ENCODE measurements at regions not wholly inside any gene's neighbourhood (a gene's known extent, or its start where the extent isn't known, plus 50 kb on each side); places are given as distances from the start of the nearest gene placed in this dataset.

GRCh38 chr6:28615955-28616747, 90.5 kb downstream of the GPX5 start:
- Histone ChIP-seq H3K79me2 (replicated peaks; ENCODE audit: insufficient read depth, low read length) (no peaks in the 10 kb centered on the region), H3K9me3 (ENCODE audit: low read length) (no peaks in the 10 kb centered on the region), H3K27ac (ENCODE audit: low read length) (no peak overlapping the region), H3K9me2 (ENCODE audit: insufficient read depth, low read length) (no peaks in the 10 kb centered on the region), H3K4me3 (ENCODE audit: low read length) (no peak overlapping the region), H3K4me2 (ENCODE audit: low read length) (no peak overlapping the region), H3F3A (ENCODE audit: insufficient read depth, low read length, poor library complexity, severe bottlenecking) (no peaks in the 10 kb centered on the region), H4K20me1 (ENCODE audit: insufficient read depth) (no peaks in the 10 kb centered on the region), H2AFZ (ENCODE audit: low read depth, low read length) (no peak overlapping the region), H3K36me3 (ENCODE audit: insufficient read depth, low read length) (no peaks in the 10 kb centered on the region), H3K9ac (ENCODE audit: low read length) (no peak overlapping the region), H3K27me3 (ENCODE audit: insufficient read depth, low read depth, low read length) (no peaks in the 10 kb centered on the region)
- no peak for TF ChIP-seq EZH2 (IDR thresholded peaks at IDR 0.05; ENCODE audit: borderline replicate concordance, insufficient read depth, low read length, poor library complexity, severe bottlenecking)
- TF ChIP-seq POLR2AphosphoS5 (IDR thresholded peaks at IDR 0.05): no peak
- TF ChIP-seq EP300 (conservative IDR thresholded peaks at IDR 0.05; ENCODE audit: poor library complexity, severe bottlenecking): no peak
- no peak for TF ChIP-seq MXI1 (conservative IDR thresholded peaks at IDR 0.05; ENCODE audit: poor library complexity, severe bottlenecking)
- no peak for TF ChIP-seq TAF1 (IDR thresholded peaks at IDR 0.05; ENCODE audit: low read depth)
- TF ChIP-seq CTCF (IDR thresholded peaks at IDR 0.05; ENCODE audit: poor library complexity, severe bottlenecking): no peak
- TF ChIP-seq REST (IDR thresholded peaks at IDR 0.05; ENCODE audit: borderline replicate concordance): no peak
- TF ChIP-seq RAD21 (conservative IDR thresholded peaks at IDR 0.05): no peak
- TF ChIP-seq SMC3 (conservative IDR thresholded peaks at IDR 0.05; ENCODE audit: poor library complexity): no peak

GRCh38 chr6:28618898-28619555, 93.3 kb downstream of the GPX5 start:
- no peaks in the 10 kb centered on the region for H3F3A ChIP-seq (ENCODE audit: insufficient read depth, low read length, poor library complexity, severe bottlenecking)
- H3K9me3 ChIP-seq (ENCODE audit: low read length): no peaks in the 10 kb centered on the region
- H3K9ac ChIP-seq (ENCODE audit: low read length): no peak overlapping the region
- no peak overlapping the region for H3K4me3 ChIP-seq (ENCODE audit: low read length)
- TF ChIP-seq POLR2AphosphoS5 (IDR thresholded peaks at IDR 0.05) (no peak), SMC3 (conservative IDR thresholded peaks at IDR 0.05; ENCODE audit: poor library complexity) (no peak), REST (IDR thresholded peaks at IDR 0.05; ENCODE audit: borderline replicate concordance) (no peak), RAD21 (conservative IDR thresholded peaks at IDR 0.05) (no peak), TAF1 (IDR thresholded peaks at IDR 0.05; ENCODE audit: low read depth) (no peak), EP300 (conservative IDR thresholded peaks at IDR 0.05; ENCODE audit: poor library complexity, severe bottlenecking) (no peak), EZH2 (IDR thresholded peaks at IDR 0.05; ENCODE audit: borderline replicate concordance, insufficient read depth, low read length, poor library complexity, severe bottlenecking) (no peak), CTCF (IDR thresholded peaks at IDR 0.05; ENCODE audit: poor library complexity, severe bottlenecking) (no peak), MXI1 (conservative IDR thresholded peaks at IDR 0.05; ENCODE audit: poor library complexity, severe bottlenecking) (no peak)
- H3K79me2 ChIP-seq (replicated peaks; ENCODE audit: insufficient read depth, low read length): no peaks in the 10 kb centered on the region
- no peaks in the 10 kb centered on the region for H3K27me3 ChIP-seq (ENCODE audit: insufficient read depth, low read depth, low read length)
- no peaks in the 10 kb centered on the region for H3K9me2 ChIP-seq (ENCODE audit: insufficient read depth, low read length)
- no peak overlapping the region for H2AFZ ChIP-seq (ENCODE audit: low read depth, low read length)
- H4K20me1 ChIP-seq (ENCODE audit: insufficient read depth): no peaks in the 10 kb centered on the region
- H3K4me2 ChIP-seq (ENCODE audit: low read length): no peak overlapping the region
- H3K27ac ChIP-seq (ENCODE audit: low read length): no peak overlapping the region
- no peaks in the 10 kb centered on the region for H3K36me3 ChIP-seq (ENCODE audit: insufficient read depth, low read length)

Data from neural cell (in vitro differentiated cells).